Esophagus muscularis mucosa (tissue), 3 donors: ENCODE measurements at regions not wholly inside any gene's neighbourhood (a gene's known extent, or its start where the extent isn't known, plus 50 kb on each side); places are given as distances from the start of the nearest gene placed in this dataset.

ENCODE experiments used
- POLR2A ChIP-seq: fragments of 450-650 bp; IDR thresholded peaks from one replicate; pipeline ENCODE4 v1.6.1; 2017; ENCODE audit warnings: antibody characterized with exemption, moderate library complexity, mild to moderate bottlenecking, low read depth
- TF ChIP-seq, protein P1 (sequence below), 3 experiments: fragments of 200-600 bp in 2 of 3; fragments of 450-650 bp in 1 of 3; sonication (generic) in 2 of 3; IDR thresholded peaks; one replicate each; pipeline ENCODE4 v1.5.1; 2017 to 2019; ENCODE audit warnings: antibody characterized with exemption in 3 of 3, mild to moderate bottlenecking in 2 of 3, moderate library complexity in 1 of 3

DNA sequence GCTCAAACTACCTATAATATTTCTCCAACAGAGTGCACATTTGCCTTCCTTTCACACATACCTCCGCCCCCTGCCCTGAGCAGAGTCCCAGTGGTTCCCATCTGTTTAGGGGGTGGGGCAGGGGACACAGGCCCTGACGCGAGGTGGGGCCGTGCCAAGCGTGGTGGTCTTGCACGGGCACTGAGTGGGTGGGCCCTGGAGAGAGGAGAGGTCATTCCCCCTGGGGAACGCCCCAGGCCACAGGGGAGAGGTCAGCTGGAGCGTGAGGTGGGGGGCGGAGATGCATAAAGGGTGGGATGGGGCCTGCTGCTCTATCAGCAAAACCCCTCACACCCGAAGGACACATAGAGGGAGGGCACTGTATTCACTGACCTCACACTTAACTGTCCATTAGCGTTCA, 441.9 kb downstream of the TMEM121 start:
- no peak for TF ChIP-seq POLR2A
- TF ChIP-seq, protein P1, sequence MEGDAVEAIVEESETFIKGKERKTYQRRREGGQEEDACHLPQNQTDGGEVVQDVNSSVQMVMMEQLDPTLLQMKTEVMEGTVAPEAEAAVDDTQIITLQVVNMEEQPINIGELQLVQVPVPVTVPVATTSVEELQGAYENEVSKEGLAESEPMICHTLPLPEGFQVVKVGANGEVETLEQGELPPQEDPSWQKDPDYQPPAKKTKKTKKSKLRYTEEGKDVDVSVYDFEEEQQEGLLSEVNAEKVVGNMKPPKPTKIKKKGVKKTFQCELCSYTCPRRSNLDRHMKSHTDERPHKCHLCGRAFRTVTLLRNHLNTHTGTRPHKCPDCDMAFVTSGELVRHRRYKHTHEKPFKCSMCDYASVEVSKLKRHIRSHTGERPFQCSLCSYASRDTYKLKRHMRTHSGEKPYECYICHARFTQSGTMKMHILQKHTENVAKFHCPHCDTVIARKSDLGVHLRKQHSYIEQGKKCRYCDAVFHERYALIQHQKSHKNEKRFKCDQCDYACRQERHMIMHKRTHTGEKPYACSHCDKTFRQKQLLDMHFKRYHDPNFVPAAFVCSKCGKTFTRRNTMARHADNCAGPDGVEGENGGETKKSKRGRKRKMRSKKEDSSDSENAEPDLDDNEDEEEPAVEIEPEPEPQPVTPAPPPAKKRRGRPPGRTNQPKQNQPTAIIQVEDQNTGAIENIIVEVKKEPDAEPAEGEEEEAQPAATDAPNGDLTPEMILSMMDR (IDR thresholded peaks at IDR 0.05), result no peak
